Cardiac muscle cell (in vitro differentiated cells and primary cell): ENCODE measurements at regions not wholly inside any gene's neighbourhood (a gene's known extent, or its start where the extent isn't known, plus 50 kb on each side); places are given as distances from the start of the nearest gene placed in this dataset.

Source experiments
- DNase-seq, 2 donors: peaks; one replicate each; pipeline versions ENCODE4 v3.0.0 to v3.0.0-alpha.2; 2010 to 2017; ENCODE audit warnings: low read depth in 1 of 2, low spot score in 1 of 2
- H3K27ac ChIP-seq: fragments of 200-600 bp; sonication (generic); 2 replicates; pipeline ENCODE4 v1.5.1; 2016
- H3K27me3 ChIP-seq: fragments of 200-600 bp; sonication (generic); 2 replicates; pipeline ENCODE4 v1.6.0; 2016; ENCODE audit warnings: control low read depth
- H3K36me3 ChIP-seq: fragments of 200-600 bp; sonication (generic); 2 replicates; pipeline ENCODE4 v1.5.1; 2016; ENCODE audit warnings: control low read depth
- H3K4me1 ChIP-seq: fragments of 200-600 bp; sonication (generic); 2 replicates; pipeline ENCODE4 v1.8.1; 2017; ENCODE audit warnings: low read depth, mild to moderate bottlenecking, mixed run types
- H3K4me3 ChIP-seq: fragments of 200-600 bp; sonication (generic); 2 replicates; pipeline ENCODE4 v1.5.1; 2016; ENCODE audit warnings: mild to moderate bottlenecking
- H3K9me3 ChIP-seq: fragments of 200-600 bp; sonication (generic); 2 replicates; pipeline ENCODE4 v1.5.1; 2017; ENCODE audit warnings: low read depth, mild to moderate bottlenecking, control low read depth
- TF ChIP-seq, protein P1 (sequence below): IDR thresholded peaks from 2 replicates; pipeline ENCODE4 v1.5.1; 2012; ENCODE audit warnings: low read depth, mild to moderate bottlenecking, low read length

DNA sequence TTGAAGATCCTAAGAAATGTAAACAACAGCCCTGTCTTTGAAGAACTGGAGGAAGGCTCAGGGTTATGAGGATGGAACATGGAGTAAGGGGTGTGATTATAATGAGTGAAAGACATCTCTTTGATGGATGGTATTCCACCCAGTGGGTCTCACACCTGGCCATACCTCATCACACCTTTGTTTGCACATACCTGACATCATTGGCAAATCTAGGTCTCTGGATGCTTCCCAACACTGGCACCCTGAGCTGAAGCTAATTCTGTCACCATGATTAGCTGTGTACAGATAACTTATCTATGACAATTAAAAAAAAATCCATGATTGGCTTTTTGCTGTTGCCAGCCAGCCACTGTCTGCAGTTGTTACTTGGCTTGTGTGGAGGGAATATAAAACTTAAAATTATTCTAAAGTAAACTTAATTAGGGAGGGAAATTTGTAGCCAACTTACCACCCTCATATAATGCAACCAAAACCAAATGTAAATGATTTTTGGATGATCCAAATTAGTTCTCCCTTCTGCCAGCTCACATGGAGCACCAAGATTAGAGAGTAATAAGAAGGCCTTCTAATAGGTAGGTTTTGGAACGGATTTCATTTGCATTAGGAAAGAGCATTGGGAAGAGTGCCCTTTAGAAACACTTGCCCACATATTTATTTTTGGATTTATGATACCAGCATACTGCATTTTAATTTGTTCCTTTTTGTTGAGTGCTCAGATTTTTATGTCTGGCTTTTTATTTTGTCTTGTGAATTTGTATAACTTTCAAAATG is 249.5 kb downstream of the SOX4 start:
- Histone ChIP-seq H3K27ac (no peak overlapping the region), H3K4me1 (peaks cover 40% of the 10 kb centered on the region)

DNA sequence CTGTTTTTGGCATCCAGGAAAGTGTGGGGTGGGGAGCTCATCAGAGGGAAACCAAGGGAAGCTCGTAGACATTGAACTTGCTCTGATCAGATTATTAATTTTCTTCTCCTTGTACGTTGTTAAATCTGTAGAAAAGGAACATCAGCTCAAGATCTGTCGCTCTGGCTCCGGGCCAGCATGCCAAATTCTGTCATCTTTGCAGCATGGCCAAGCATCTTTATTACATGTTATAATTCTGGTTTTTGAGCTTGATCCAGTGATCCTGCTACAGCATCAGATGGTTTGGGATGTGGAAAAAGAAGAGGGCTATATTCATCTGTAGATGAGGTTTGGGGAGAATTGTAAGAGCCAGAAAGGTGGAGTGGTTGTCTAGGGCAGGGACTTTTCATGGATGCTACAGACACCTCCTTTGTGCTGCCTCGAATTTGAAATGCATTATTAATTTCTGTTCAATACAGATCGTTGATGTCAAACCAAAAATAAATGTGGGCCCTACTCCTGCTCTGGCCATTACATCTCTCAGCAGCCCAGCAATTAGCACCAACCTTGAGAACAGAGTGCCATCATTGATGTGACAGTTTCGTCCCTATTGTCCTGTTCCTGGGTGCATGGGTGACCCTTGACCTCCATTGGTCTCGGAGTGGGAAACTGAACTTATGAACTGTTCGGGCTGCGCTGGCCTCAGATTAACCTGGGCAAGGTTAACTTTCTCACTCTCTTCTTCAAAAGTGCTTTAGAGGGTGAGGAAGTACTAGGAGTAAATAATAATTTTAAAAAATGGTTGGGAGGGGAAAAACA is 250.8 kb downstream of the SOX4 start:
- TF ChIP-seq, protein P1, sequence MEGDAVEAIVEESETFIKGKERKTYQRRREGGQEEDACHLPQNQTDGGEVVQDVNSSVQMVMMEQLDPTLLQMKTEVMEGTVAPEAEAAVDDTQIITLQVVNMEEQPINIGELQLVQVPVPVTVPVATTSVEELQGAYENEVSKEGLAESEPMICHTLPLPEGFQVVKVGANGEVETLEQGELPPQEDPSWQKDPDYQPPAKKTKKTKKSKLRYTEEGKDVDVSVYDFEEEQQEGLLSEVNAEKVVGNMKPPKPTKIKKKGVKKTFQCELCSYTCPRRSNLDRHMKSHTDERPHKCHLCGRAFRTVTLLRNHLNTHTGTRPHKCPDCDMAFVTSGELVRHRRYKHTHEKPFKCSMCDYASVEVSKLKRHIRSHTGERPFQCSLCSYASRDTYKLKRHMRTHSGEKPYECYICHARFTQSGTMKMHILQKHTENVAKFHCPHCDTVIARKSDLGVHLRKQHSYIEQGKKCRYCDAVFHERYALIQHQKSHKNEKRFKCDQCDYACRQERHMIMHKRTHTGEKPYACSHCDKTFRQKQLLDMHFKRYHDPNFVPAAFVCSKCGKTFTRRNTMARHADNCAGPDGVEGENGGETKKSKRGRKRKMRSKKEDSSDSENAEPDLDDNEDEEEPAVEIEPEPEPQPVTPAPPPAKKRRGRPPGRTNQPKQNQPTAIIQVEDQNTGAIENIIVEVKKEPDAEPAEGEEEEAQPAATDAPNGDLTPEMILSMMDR = no peak
- Histone ChIP-seq H3K36me3 (no peaks in the 10 kb centered on the region), H3K9me3 (no peaks in the 10 kb centered on the region), H3K27ac (no peak overlapping the region), H3K4me3 (no peak overlapping the region), H3K27me3 (no peaks in the 10 kb centered on the region), H3K4me1 (peaks cover 43% of the 10 kb centered on the region)
- no peak for DNase-seq

More for the DNA sequence above, 249.5 kb downstream of the SOX4 start:
- Histone ChIP-seq H3K9me3 (no peaks in the 10 kb centered on the region), H3K4me3 (no peak overlapping the region), H3K36me3 (no peaks in the 10 kb centered on the region), H3K27me3 (no peaks in the 10 kb centered on the region)
- no peak for DNase-seq
- TF ChIP-seq, protein P1 = no peak

DNA sequence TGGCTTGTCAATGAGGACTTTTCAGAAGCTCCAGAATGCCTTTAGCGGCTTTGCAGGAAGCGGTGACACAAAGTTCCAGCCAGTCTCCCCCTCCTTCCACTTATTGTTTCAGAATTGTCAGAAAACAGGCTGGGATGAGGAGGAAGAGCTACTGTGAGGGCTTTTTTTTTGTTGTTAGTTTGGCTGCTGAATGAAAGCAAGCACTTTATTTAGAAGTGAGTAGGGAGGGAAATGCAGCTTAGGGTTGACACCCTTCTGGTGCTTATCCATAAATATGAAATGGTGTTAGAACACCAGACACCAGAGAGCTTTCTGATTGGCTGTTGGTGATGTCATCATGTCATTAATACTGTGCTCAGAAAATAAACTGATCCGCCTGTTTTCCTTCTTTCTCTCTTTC is 251.5 kb downstream of the SOX4 start:
- peaks cover 50% of the 10 kb centered on the region for H3K4me1 ChIP-seq
- peak in 1 of 2 donors; percentile 37 for DNase-seq
- H3K27ac ChIP-seq = no peak overlapping the region
- H3K4me3 ChIP-seq = no peak overlapping the region
- no peaks in the 10 kb centered on the region for H3K36me3 ChIP-seq
- no peaks in the 10 kb centered on the region for H3K27me3 ChIP-seq
- TF ChIP-seq, protein P1 = no peak
- H3K9me3 ChIP-seq = no peaks in the 10 kb centered on the region

DNA sequence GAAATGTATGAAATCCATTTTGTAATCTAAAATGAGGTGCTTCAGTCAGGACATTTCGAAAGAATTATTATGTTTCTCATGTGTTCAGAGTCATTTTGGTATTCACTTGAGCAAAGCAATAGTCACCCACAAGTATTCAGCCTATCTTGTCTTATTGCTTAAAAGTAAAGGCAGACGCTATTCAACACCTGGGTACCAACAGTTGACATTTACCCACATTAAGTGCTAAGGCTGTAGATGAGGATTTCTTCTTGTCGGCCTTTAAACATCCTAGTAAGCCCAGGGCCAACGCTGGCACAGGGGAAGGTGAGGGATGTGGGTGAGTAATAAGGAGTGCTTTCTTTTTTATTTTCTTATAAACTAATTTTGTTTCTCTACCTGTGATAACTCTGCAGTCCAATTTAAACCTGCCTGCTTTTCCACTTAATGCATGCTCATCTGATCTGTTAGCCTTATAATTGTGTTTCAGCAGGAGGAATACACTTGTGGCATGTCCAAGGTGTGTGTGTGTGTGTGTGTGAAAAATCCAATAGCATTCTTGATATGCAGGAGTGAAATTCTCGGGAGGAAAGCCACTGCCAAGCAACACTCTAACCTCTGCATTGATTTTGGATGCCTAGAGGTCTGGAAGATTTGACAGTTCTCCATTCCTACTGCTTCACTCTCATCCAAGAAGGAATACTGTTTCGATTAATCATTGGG is 252.0 kb downstream of the SOX4 start:
- no peak for DNase-seq
- H3K27me3 ChIP-seq = no peaks in the 10 kb centered on the region
- H3K36me3 ChIP-seq = no peaks in the 10 kb centered on the region
- H3K9me3 ChIP-seq = no peaks in the 10 kb centered on the region
- no peak overlapping the region for H3K4me3 ChIP-seq
- peak overlapping the region; percentile 91 for H3K27ac ChIP-seq
- TF ChIP-seq, protein P1 = no peak
- peaks cover 54% of the 10 kb centered on the region for H3K4me1 ChIP-seq

DNA sequence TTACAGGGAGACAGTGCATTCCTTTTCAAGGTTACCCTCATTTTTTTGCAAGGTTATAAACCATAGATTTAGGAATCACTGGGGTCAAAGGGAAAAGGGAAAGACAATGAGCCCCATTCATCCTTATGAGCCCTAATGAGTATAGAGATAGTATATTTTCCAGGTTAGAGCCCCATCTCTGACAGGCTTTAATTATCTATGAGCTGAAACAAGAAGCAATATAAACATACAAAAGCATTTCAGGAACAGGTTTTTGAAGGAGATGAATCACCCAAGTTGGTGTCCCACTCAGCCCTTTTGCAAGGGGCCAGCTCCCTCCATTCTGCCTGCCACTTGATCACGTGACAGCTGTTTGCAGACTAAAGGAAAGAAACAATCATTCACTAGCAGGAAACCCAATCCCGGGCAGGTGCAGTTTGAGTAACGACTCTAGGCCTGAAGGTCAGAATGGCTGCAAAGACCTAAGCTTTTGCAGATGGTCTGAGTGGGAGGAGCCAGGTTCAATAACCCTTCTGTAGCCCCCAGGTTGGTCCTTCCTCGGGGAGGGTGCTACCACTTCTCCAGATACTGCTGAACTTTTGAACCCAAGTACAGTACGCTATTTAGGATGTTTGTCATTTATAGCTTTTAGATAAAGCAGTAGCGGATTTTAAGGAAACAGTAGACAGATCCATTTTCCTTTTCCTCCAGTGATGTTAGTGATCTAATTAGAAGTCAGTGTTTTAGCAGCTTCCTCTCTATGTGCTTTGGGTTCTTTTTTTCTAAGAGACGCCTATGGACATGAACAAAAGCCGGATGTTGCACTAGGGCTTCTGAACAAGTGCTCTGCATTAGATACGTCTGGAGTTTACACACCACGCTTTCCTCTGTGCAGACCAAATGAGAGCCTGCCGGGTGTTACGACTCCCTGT is 253.2 kb downstream of the SOX4 start:
- Histone ChIP-seq H3K4me3 (no peak overlapping the region), H3K27ac (peak overlapping the region; percentile 91), H3K4me1 (peaks cover 56% of the 10 kb centered on the region), H3K36me3 (no peaks in the 10 kb centered on the region), H3K27me3 (no peaks in the 10 kb centered on the region), H3K9me3 (no peaks in the 10 kb centered on the region)
- DNase-seq = peak in 1 of 2 donors; percentile 60
- TF ChIP-seq, protein P1 = no peak
